HCT116 (cell line): ENCODE measurements at regions not wholly inside any gene's neighbourhood (a gene's known extent, or its start where the extent isn't known, plus 50 kb on each side); places are given as distances from the start of the nearest gene placed in this dataset.

Source experiments
- ATAC-seq: fragments of 200-7000 bp; cut with Tn5 transposase; 2 replicates; pipeline ENCODE4 v1.9.1; 2020; ENCODE audit warnings: mild to moderate bottlenecking, moderate library complexity
- BruUV-seq: library from RNA; stranded (reverse); fragments of 400-500 nt; replicated peaks from 2 replicates; lab custom pipeline; 2021; lab: Mats Ljungman, UMichigan
- CTCF ChIA-PET: fragments of 300-600 bp; sonication (Branson Sonifier 250); formaldehyde crosslinking; loops from one replicate; lab custom pipeline; 2021; ENCODE audit warnings: antibody characterized with exemption; lab: Charles Lee
- POLR2A ChIA-PET: fragments of 300-600, 350-600 bp; sonication (Branson Sonifier 250); formaldehyde crosslinking; loops from one replicate; lab custom pipeline; 2021; ENCODE audit warnings: antibody characterized with exemption; lab: Charles Lee
- RAD21 ChIA-PET, 2 experiments: fragments of 300-600 bp; sonication (Branson Sonifier 250); formaldehyde crosslinking; loops; one replicate each; lab custom pipeline; 2023; ENCODE audit warnings: low total read pairs in 2 of 2; ENCODE audit not compliant: uncharacterized antibody in 2 of 2, unreplicated experiment in 2 of 2, low non-redundant PET in 1 of 2; lab: Charles Lee
- DNase-seq: peaks from one replicate; pipeline ENCODE4 v3.0.0-alpha.2; 2010; ENCODE audit warnings: low read depth, low spot score
- H2AFZ ChIP-seq: fragments of 200-600 bp; shearing (Covaris generic), sonication (generic); 2 replicates; pipeline ENCODE4 v1.6.1; 2017; ENCODE audit warnings: low read depth, mixed run types, mixed read lengths, antibody characterized with exemption, low read length; ENCODE audit not compliant: poor library complexity, severe bottlenecking
- H3K27ac ChIP-seq: 2 replicates; pipeline ENCODE4 v1.5.1; 2012; ENCODE audit warnings: low read depth, low read length
- H3K27me3 ChIP-seq: fragments of 200-600 bp; sonication (generic); 2 replicates; pipeline ENCODE4 v1.6.1; 2016; ENCODE audit warnings: mixed run types, low read length, mixed read lengths; ENCODE audit not compliant: insufficient read depth
- H3K36me3 ChIP-seq, 2 experiments: fragments of 200-500 bp in 1 of 2; fragments of 200-600 bp in 1 of 2; sonication (Bioruptor generic) in 1 of 2; sonication (generic) in 1 of 2; 2 replicates each; pipeline versions ENCODE4 v1.5.1 to v1.6.1; 2014 to 2016; ENCODE audit warnings: low read length in 2 of 2, inconsistent platforms in 1 of 2, mixed read lengths in 1 of 2, mixed run types in 1 of 2; ENCODE audit not compliant: insufficient read depth in 2 of 2, control insufficient read depth in 1 of 2
- H3K4me1 ChIP-seq, 2 experiments: fragments of 200-600 bp in 1 of 2; sonication (generic) in 1 of 2; 2 replicates each; pipeline versions ENCODE4 v1.5.1 to v1.6.1; 2012 to 2017; ENCODE audit warnings: low read length in 2 of 2, inconsistent platforms in 1 of 2, mild to moderate bottlenecking in 1 of 2, mixed read lengths in 1 of 2, mixed run types in 1 of 2, moderate library complexity in 1 of 2; ENCODE audit not compliant: insufficient read depth in 2 of 2, control insufficient read depth in 1 of 2
- H3K4me2 ChIP-seq: fragments of 200-600 bp; sonication (generic); 2 replicates; pipeline ENCODE4 v1.6.1; 2017; ENCODE audit warnings: mixed run types, low read length, mixed read lengths
- H3K4me3 ChIP-seq, 2 experiments: fragments of 200-600 bp in 1 of 2; sonication (generic) in 1 of 2; replicated peaks in 1 of 2; 2 replicates each; pipeline ENCODE4 v1.5.1; 2011 to 2016; ENCODE audit warnings: low read length in 2 of 2, control low read depth in 1 of 2, low read depth in 1 of 2, mild to moderate bottlenecking in 1 of 2, mixed read lengths in 1 of 2, mixed run types in 1 of 2
- H3K79me2 ChIP-seq: fragments of 200-600 bp; sonication (generic); 2 replicates; pipeline ENCODE4 v1.6.1; 2017; ENCODE audit warnings: mild to moderate bottlenecking, mixed run types, low read length, moderate library complexity, mixed read lengths; ENCODE audit not compliant: insufficient read depth
- H3K9ac ChIP-seq: fragments of 200-600 bp; sonication (generic); 2 replicates; pipeline ENCODE4 v1.6.1; 2016; ENCODE audit warnings: low read length, mixed read lengths
- H3K9me2 ChIP-seq: fragments of 200-600 bp; sonication (generic), shearing (Covaris generic); 2 replicates; pipeline ENCODE4 v1.6.1; 2017; ENCODE audit warnings: mixed run types, mild to moderate bottlenecking, moderate library complexity; ENCODE audit not compliant: insufficient read depth
- H3K9me3 ChIP-seq, 2 experiments: fragments of 200-500 bp in 1 of 2; fragments of 200-600 bp in 1 of 2; sonication (Bioruptor generic) in 1 of 2; sonication (generic) in 1 of 2; 2 replicates each; pipeline ENCODE4 v1.6.1; 2014 to 2017; ENCODE audit warnings: low read length in 2 of 2, mixed read lengths in 2 of 2, inconsistent platforms in 1 of 2, low read depth in 1 of 2, mild to moderate bottlenecking in 1 of 2, mixed run types in 1 of 2, moderate library complexity in 1 of 2; ENCODE audit not compliant: control insufficient read depth in 1 of 2, insufficient read depth in 1 of 2
- H4K20me1 ChIP-seq: fragments of 200-600 bp; sonication (generic), shearing (Covaris generic); 2 replicates; pipeline ENCODE4 v1.6.1; 2017; ENCODE audit warnings: mixed run types, mild to moderate bottlenecking, moderate library complexity; ENCODE audit not compliant: insufficient read depth
- ATF3 ChIP-seq: IDR thresholded peaks from 2 replicates; pipeline ENCODE4 v1.6.1; 2012
- CBX3 ChIP-seq: IDR thresholded peaks from 2 replicates; pipeline ENCODE4 v1.6.1; 2012; ENCODE audit warnings: low read depth
- CEBPB ChIP-seq: IDR thresholded peaks from 2 replicates; pipeline ENCODE4 v1.6.1; 2012; ENCODE audit warnings: low read depth
- CTCF ChIP-seq, 3 experiments: fragments of 200-600 bp in 1 of 3; sonication (generic) in 1 of 3; IDR thresholded peaks in 2 of 3; conservative IDR thresholded peaks in 1 of 3; 2 replicates each; pipeline ENCODE4 v1.5.1; 2012 to 2017; ENCODE audit warnings: low read depth in 2 of 3, low read length in 2 of 3, antibody characterized with exemption in 1 of 3, borderline replicate concordance in 1 of 3, control low read depth in 1 of 3, mild to moderate bottlenecking in 1 of 3, mixed read lengths in 1 of 3, mixed run types in 1 of 3, moderate library complexity in 1 of 3; ENCODE audit not compliant: insufficient read depth in 1 of 3
- EGR1 ChIP-seq: IDR thresholded peaks from 2 replicates; pipeline ENCODE4 v1.6.1; 2012; ENCODE audit warnings: low read depth
- ELF1 ChIP-seq: IDR thresholded peaks from 2 replicates; pipeline ENCODE4 v1.6.1; 2012; ENCODE audit warnings: low read depth, borderline replicate concordance
- EZH2 ChIP-seq: fragments of 200-600 bp; sonication (generic); IDR thresholded peaks from 2 replicates; pipeline ENCODE4 v1.6.1; 2017; ENCODE audit warnings: antibody characterized with exemption, mixed run types
- FOSL1 ChIP-seq: IDR thresholded peaks from 2 replicates; pipeline ENCODE4 v1.6.1; 2012; ENCODE audit warnings: low read depth
- POLR2A ChIP-seq: IDR thresholded peaks from 2 replicates; pipeline ENCODE4 v1.7.0; 2011; ENCODE audit warnings: borderline replicate concordance; ENCODE audit not compliant: insufficient read depth, insufficient read length; ENCODE audit errors: extremely low read depth
- POLR2AphosphoS5 ChIP-seq: IDR thresholded peaks from 2 replicates; pipeline ENCODE4 v1.6.1; 2011; ENCODE audit warnings: mild to moderate bottlenecking, low read depth, low read length, moderate library complexity
- RAD21 ChIP-seq: IDR thresholded peaks from 2 replicates; pipeline ENCODE4 v1.6.1; 2012; ENCODE audit warnings: low read depth, mild to moderate bottlenecking
- REST ChIP-seq: IDR thresholded peaks from 2 replicates; pipeline ENCODE4 v1.6.1; 2012; ENCODE audit warnings: low read depth
- SIN3A ChIP-seq: IDR thresholded peaks from 2 replicates; pipeline ENCODE4 v1.6.1; 2012; ENCODE audit warnings: low read depth
- YY1 ChIP-seq: IDR thresholded peaks from 2 replicates; pipeline ENCODE4 v1.6.1; 2011; ENCODE audit warnings: low read length, low read depth, moderate library complexity, mild to moderate bottlenecking; ENCODE audit not compliant: insufficient replicate concordance; ENCODE audit errors: extremely low read depth
- ZFX ChIP-seq: fragments of 450-650 bp; IDR thresholded peaks from 2 replicates; pipeline ENCODE4 v1.6.1; 2017
- ZNF274 ChIP-seq: fragments of 200-500 bp; sonication (Bioruptor generic); IDR thresholded peaks from 2 replicates; pipeline ENCODE4 v1.6.1; 2014; ENCODE audit warnings: mild to moderate bottlenecking, low read depth, low read length, inconsistent platforms
- intact Hi-C: fragments of 100-400 bp; cut with micrococcal nuclease; formaldehyde crosslinking; loops from 2 replicates; pipeline ENCODE4 v1.10.0; 2022

- H2AFZ ChIP-seq = no peak overlapping the region
- H3K27ac ChIP-seq = no peak overlapping the region
- no peaks in the 10 kb centered on the region for H3K36me3 ChIP-seq
- ATAC-seq (no peak), DNase-seq (no peak)
- no peaks in the 10 kb centered on the region for H3K4me1 ChIP-seq
- no peaks in the 10 kb centered on the region for H3K79me2 ChIP-seq
- no peak overlapping the region for H3K4me3 ChIP-seq
- ChIA-PET POLR2A (no interaction called here), CTCF (no interaction called here), RAD21 (no interaction called here)
- H3K27me3 ChIP-seq = no peaks in the 10 kb centered on the region
- H4K20me1 ChIP-seq = no peaks in the 10 kb centered on the region
- TF ChIP-seq ELF1 (no peak), SIN3A (no peak), CBX3 (no peak), REST (no peak), CEBPB (no peak), RAD21 (no peak), ZNF274 (no peak), YY1 (no peak), ZFX (no peak), FOSL1 (no peak), EGR1 (no peak), POLR2A (no peak), EZH2 (no peak), ATF3 (no peak), POLR2AphosphoS5 (no peak), CTCF (IDR thresholded peaks at IDR 0.05 in 2 of 3, conservative IDR thresholded peaks at IDR 0.05 in 1 of 3; ENCODE audit: borderline replicate concordance in 1 of 3, insufficient read depth in 1 of 3, low read depth in 2 of 3, low read length in 2 of 3) (no peak)
- no peaks in the 10 kb centered on the region for H3K9me2 ChIP-seq
- intact Hi-C loops = no loop called here
- no peaks in the 10 kb centered on the region for H3K9me3 ChIP-seq
- H3K9ac ChIP-seq = no peak overlapping the region
- H3K4me2 ChIP-seq = no peak overlapping the region
- BruUV-seq = no TSS peak
Observed at GRCh38 chr7:73954861-73955260, 73.1 kb upstream of the ELN start.
